B cell (primary cell): ENCODE measurements at regions not wholly inside any gene's neighbourhood (a gene's known extent, or its start where the extent isn't known, plus 50 kb on each side); places are given as distances from the start of the nearest gene placed in this dataset.

Experiments used
- ATAC-seq: fragments of 200-7000 bp; cut with Tn5 transposase; one replicate; pipeline ENCODE4 v1.10.0; 2021; ENCODE audit warnings: low read depth, mild to moderate bottlenecking, moderate number of reproducible peaks, moderate library complexity
- CTCF ChIA-PET: fragments of 350-600 bp; sonication (Branson Sonifier 250); formaldehyde crosslinking; loops from one replicate; lab custom pipeline; 2021; ENCODE audit warnings: antibody characterized with exemption, inconsistent platforms; lab: Charles Lee
- POLR2A ChIA-PET: fragments of 350-600 bp; sonication (Branson Sonifier 250); formaldehyde crosslinking; loops from one replicate; lab custom pipeline; 2021; ENCODE audit warnings: antibody characterized with exemption; lab: Charles Lee
- DNase-seq: peaks from one replicate; pipeline ENCODE4 v3.0.0; 2013
- H2AFZ ChIP-seq: 2 replicates; pipeline ENCODE4 v1.6.1; 2012; ENCODE audit warnings: mild to moderate bottlenecking, low read depth, low read length; ENCODE audit not compliant: insufficient read depth, poor library complexity, severe bottlenecking
- H3K27ac ChIP-seq, 2 donors: 1 replicate in 1 of 2; 2 replicates in 1 of 2; pipeline ENCODE4 v1.5.1; 2012 to 2013; ENCODE audit warnings: low read length in 2 of 2, mild to moderate bottlenecking in 2 of 2, moderate library complexity in 1 of 2
- H3K27me3 ChIP-seq, 4 experiments: fragments of 200-600 bp in 1 of 4; sonication (generic) in 1 of 4; replicated peaks in 1 of 4; 1 replicate in 2 of 4; 2 replicates in 2 of 4; pipeline versions ENCODE4 v1.6.1 to v1.7.0; 2013 to 2016; ENCODE audit warnings: low read length in 3 of 4, mild to moderate bottlenecking in 2 of 4, mixed read lengths in 1 of 4, moderate library complexity in 1 of 4; ENCODE audit not compliant: insufficient read depth in 4 of 4, control insufficient read depth in 3 of 4; ENCODE audit errors: control extremely low read depth in 1 of 4
- H3K36me3 ChIP-seq, 2 experiments: replicated peaks in 1 of 2; 1 replicate in 1 of 2; 2 replicates in 1 of 2; pipeline versions ENCODE4 v1.6.1 to v1.7.1; 2013; ENCODE audit warnings: low read length in 1 of 2; ENCODE audit not compliant: insufficient read depth in 2 of 2, control insufficient read depth in 1 of 2; ENCODE audit errors: control extremely low read depth in 1 of 2, extremely low read depth in 1 of 2
- H3K4me1 ChIP-seq, 2 donors: fragments of 200-600 bp in 1 of 2; sonication (generic) in 1 of 2; 1 replicate in 1 of 2; 2 replicates in 1 of 2; pipeline versions ENCODE4 v1.5.1 to v1.6.1; 2013 to 2017; ENCODE audit warnings: low read length in 2 of 2; ENCODE audit not compliant: control insufficient read depth in 2 of 2, insufficient read depth in 2 of 2
- H3K4me2 ChIP-seq: replicated peaks from 2 replicates; pipeline ENCODE3; 2012; ENCODE audit warnings: mild to moderate bottlenecking, low read depth, low read length; ENCODE audit not compliant: poor library complexity, severe bottlenecking
- H3K4me3 ChIP-seq, 5 experiments: fragments of 200-600 bp in 1 of 5; sonication (generic) in 1 of 5; 1 replicate in 3 of 5; 2 replicates in 2 of 5; pipeline versions ENCODE4 v1.5.1 to v1.7.0; 2011 to 2016; ENCODE audit warnings: low read length in 4 of 5, mild to moderate bottlenecking in 4 of 5, low read depth in 2 of 5, control low read depth in 1 of 5, moderate library complexity in 1 of 5; ENCODE audit not compliant: insufficient read depth in 1 of 5; ENCODE audit errors: control extremely low read depth in 1 of 5, extremely low read depth in 1 of 5
- H3K79me2 ChIP-seq: fragments of 200-600 bp; sonication (generic); one replicate; pipeline ENCODE4 v1.6.0; 2016; ENCODE audit warnings: low read length; ENCODE audit not compliant: control insufficient read depth, insufficient read depth
- H3K9ac ChIP-seq: fragments of 200-600 bp; sonication (generic); 2 replicates; pipeline ENCODE4 v1.6.1; 2017; ENCODE audit warnings: mild to moderate bottlenecking, low read length, moderate library complexity
- H3K9me3 ChIP-seq, 3 donors: one replicate each; pipeline versions ENCODE4 v1.6.1 to v1.7.1; 2013; ENCODE audit warnings: low read length in 2 of 3; ENCODE audit not compliant: control insufficient read depth in 2 of 3, insufficient read depth in 1 of 3; ENCODE audit errors: control extremely low read depth in 1 of 3
- H4K20me1 ChIP-seq: 2 replicates; pipeline ENCODE4 v1.6.0; 2012; ENCODE audit warnings: mild to moderate bottlenecking, low read length; ENCODE audit not compliant: insufficient read depth, control insufficient read depth, poor library complexity, severe bottlenecking
- H3K27ac Mint-ChIP-seq: one replicate; pipeline ENCODE4 v1.8.0; 2021; ENCODE audit warnings: mixed read lengths
- H3K27me3 Mint-ChIP-seq: one replicate; pipeline ENCODE4 v1.8.0; 2021; ENCODE audit warnings: mixed read lengths
- H3K4me1 Mint-ChIP-seq: one replicate; pipeline ENCODE4 v1.8.0; 2021; ENCODE audit warnings: mixed read lengths
- H3K4me3 Mint-ChIP-seq: one replicate; pipeline ENCODE4 v1.8.0; 2021; ENCODE audit warnings: mixed read lengths
- H3K9me3 Mint-ChIP-seq: one replicate; pipeline ENCODE4 v1.8.0; 2022; ENCODE audit warnings: mixed read lengths; ENCODE audit not compliant: insufficient read depth
- EZH2 ChIP-seq: IDR thresholded peaks from 2 replicates; pipeline ENCODE4 v1.6.1; 2012; ENCODE audit warnings: borderline replicate concordance, low read depth, mild to moderate bottlenecking, moderate library complexity, low read length; ENCODE audit not compliant: insufficient read depth, poor library complexity, severe bottlenecking
- WGBS: methylation state at CpG from one replicate; pipeline ENCODE4 v1.1.5; 2013; ENCODE audit warnings: missing lambda C conversion rate; ENCODE audit not compliant: insufficient coverage; 5-methylcytosine and 5-hydroxymethylcytosine counted together
- intact Hi-C: fragments of 100-400 bp; cut with micrococcal nuclease; formaldehyde crosslinking; loops from one replicate; pipeline ENCODE4 v1.10.0; 2022
- TF ChIP-seq, protein P1 (sequence below): fragments of 200-600 bp; IDR thresholded peaks from one replicate; pipeline ENCODE4 v1.8.0; 2022; ENCODE audit warnings: antibody characterized with exemption, mild to moderate bottlenecking

DNA sequence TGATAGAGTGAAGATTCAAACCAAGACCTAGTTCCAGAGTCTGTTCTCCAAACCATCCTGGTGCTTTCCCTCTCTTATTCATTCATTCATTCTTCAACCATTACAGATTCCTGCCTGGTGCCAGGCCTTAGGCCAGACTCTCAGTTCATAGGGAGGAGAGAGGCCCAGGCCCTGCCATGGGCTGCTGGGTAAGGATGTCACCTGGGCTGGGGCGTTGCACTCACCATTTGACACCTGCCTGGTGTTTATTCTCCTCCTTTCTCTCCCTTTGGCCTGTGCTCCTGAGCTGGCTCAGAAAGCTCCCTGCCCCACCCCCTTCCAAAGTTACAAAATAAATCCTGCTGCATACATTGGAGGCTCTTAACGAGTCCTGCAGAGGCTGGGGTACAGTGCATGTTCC, 549.8 kb downstream of the MATN1 start:
- 85% methylated on average over 1 of the region's 2 CpGs for WGBS

DNA sequence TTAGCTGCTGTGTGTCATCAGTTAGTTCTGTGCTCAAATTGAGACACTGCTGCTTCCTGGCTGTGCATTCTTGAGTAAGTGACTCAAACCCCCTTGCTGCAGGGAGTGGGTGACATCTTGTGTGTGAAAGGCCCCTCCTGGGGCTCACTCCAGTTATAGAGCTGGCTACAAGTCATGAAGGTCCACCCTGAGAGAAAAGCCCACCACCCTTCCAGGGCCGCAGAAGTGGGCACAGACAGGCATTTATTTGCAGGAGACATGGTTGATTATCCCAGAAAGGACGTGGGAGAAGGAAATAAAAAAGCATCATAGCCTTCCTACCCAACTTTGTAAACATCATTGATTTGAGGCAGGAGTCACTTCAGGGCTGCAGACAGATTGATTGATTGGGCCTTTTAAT, 550.6 kb downstream of the MATN1 start:
- DNase-seq (no peak), ATAC-seq (no peak)
- no peaks in the 10 kb centered on the region for H3K4me1 ChIP-seq
- H3K4me3 ChIP-seq = no peak overlapping the region
- no peaks in the 10 kb centered on the region for H3K27me3 ChIP-seq
- Mint-ChIP-seq H3K27ac (no peak overlapping the region), H3K4me1 (no peaks in the 10 kb centered on the region), H3K27me3 (peaks cover 18% of the 10 kb centered on the region), H3K4me3 (no peak overlapping the region), H3K9me3 (no peaks in the 10 kb centered on the region)
- no peak overlapping the region for H3K9ac ChIP-seq
- CTCF ChIA-PET = no interaction called here
- no peaks in the 10 kb centered on the region for H4K20me1 ChIP-seq
- H3K36me3 ChIP-seq = no peaks in the 10 kb centered on the region
- no peak overlapping the region for H2AFZ ChIP-seq
- H3K79me2 ChIP-seq = no peaks in the 10 kb centered on the region
- WGBS = 83% methylated on average over 1 of the region's 2 CpGs
- intact Hi-C loops = no loop called here
- no peak overlapping the region for H3K4me2 ChIP-seq
- H3K27ac ChIP-seq = no peak overlapping the region
- POLR2A ChIA-PET = no interaction called here
- no peaks in the 10 kb centered on the region for H3K9me3 ChIP-seq
- no peak for TF ChIP-seq EZH2
- TF ChIP-seq, protein P1, sequence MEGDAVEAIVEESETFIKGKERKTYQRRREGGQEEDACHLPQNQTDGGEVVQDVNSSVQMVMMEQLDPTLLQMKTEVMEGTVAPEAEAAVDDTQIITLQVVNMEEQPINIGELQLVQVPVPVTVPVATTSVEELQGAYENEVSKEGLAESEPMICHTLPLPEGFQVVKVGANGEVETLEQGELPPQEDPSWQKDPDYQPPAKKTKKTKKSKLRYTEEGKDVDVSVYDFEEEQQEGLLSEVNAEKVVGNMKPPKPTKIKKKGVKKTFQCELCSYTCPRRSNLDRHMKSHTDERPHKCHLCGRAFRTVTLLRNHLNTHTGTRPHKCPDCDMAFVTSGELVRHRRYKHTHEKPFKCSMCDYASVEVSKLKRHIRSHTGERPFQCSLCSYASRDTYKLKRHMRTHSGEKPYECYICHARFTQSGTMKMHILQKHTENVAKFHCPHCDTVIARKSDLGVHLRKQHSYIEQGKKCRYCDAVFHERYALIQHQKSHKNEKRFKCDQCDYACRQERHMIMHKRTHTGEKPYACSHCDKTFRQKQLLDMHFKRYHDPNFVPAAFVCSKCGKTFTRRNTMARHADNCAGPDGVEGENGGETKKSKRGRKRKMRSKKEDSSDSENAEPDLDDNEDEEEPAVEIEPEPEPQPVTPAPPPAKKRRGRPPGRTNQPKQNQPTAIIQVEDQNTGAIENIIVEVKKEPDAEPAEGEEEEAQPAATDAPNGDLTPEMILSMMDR = no peak

More for the DNA sequence above, 549.8 kb downstream of the MATN1 start:
- CTCF ChIA-PET = no interaction called here
- intact Hi-C loops = no loop called here
- DNase-seq = no peak
- Histone ChIP-seq H3K27ac (no peak overlapping the region), H4K20me1 (no peaks in the 10 kb centered on the region), H3K9ac (no peak overlapping the region), H3K79me2 (no peaks in the 10 kb centered on the region), H3K36me3 (no peaks in the 10 kb centered on the region), H3K4me1 (no peaks in the 10 kb centered on the region), H3K4me3 (no peak overlapping the region), H2AFZ (no peak overlapping the region), H3K27me3 (no peaks in the 10 kb centered on the region), H3K4me2 (no peak overlapping the region), H3K9me3 (peaks cover 0 to 3% (median 0%) of the 10 kb centered on the region in 3 donors)
- ATAC-seq = no peak
- POLR2A ChIA-PET = no interaction called here
- TF ChIP-seq EZH2 = no peak
- TF ChIP-seq, protein P1 = no peak
- Mint-ChIP-seq H3K27ac (no peak overlapping the region), H3K4me3 (no peak overlapping the region), H3K4me1 (no peaks in the 10 kb centered on the region), H3K27me3 (peaks cover 18% of the 10 kb centered on the region), H3K9me3 (no peaks in the 10 kb centered on the region)
